ENCODE measurements at regions not wholly inside any gene's neighbourhood (a gene's known extent, or its start where the extent isn't known, plus 50 kb on each side); places are given as distances from the start of the nearest gene placed in this dataset.
"Not testable (repeated sequence)": the region's sequence is repeated elsewhere in the genome, so short reads cannot be mapped to it uniquely, and the experiment has no call there.

- Mint-ChIP-seq H3K4me3 (no peak overlapping the region), H3K4me1 (peaks cover 11 to 12% of the 10 kb centered on the region in 2 experiments), H3K36me3 (ENCODE audit: insufficient read depth in 1 of 3, low read depth in 3 of 3) (peaks cover 4 to 18% (median 9%) of the 10 kb centered on the region in 3 experiments; a peak in 6 of 7 replicates), H3K9me3 (peaks cover 24 to 30% of the 10 kb centered on the region in 2 experiments), H3K27me3 (ENCODE audit: low read depth) (peaks cover 3% of the 10 kb centered on the region), H3K27ac (no peak overlapping the region)
- H3K23me2 ChIP-seq (ENCODE audit: insufficient read length, low read depth, low read length, poor library complexity, severe bottlenecking): no peaks in the 10 kb centered on the region
- no peak overlapping the region for H3K56ac ChIP-seq (ENCODE audit: insufficient read length, low read depth, low read length)
- no peak overlapping the region for H3T11ph ChIP-seq (ENCODE audit: low read length)
- no peak overlapping the region for H2AFZ ChIP-seq (ENCODE audit: low read length)
- no peak overlapping the region for H4K5ac ChIP-seq (ENCODE audit: insufficient read length, low read depth, low read length)
- no peak overlapping the region for H2AK5ac ChIP-seq (ENCODE audit: insufficient read length, low read length)
- H3K79me1 ChIP-seq (ENCODE audit: insufficient read depth, low read depth, low read length, poor library complexity, severe bottlenecking): no peaks in the 10 kb centered on the region
- H4K20me1 ChIP-seq (ENCODE audit: control insufficient read depth, insufficient read depth, insufficient read length): no peaks in the 10 kb centered on the region
- no peaks in the 10 kb centered on the region for H3K79me2 ChIP-seq (ENCODE audit: insufficient read depth, low read length)
- DNase-seq: peak; percentile 73
- H3K18ac ChIP-seq (ENCODE audit: insufficient read length, low read depth, low read length): no peak overlapping the region
- no peak overlapping the region for H3K14ac ChIP-seq (ENCODE audit: insufficient read depth, low read length)
- H2BK12ac ChIP-seq (ENCODE audit: insufficient read length, low read depth, low read length): no peak overlapping the region
- H3K9ac ChIP-seq (ENCODE audit: extremely low read depth, insufficient read length, low read length): no peak overlapping the region
- H3K23ac ChIP-seq (ENCODE audit: insufficient read length, low read depth, low read length): no peak overlapping the region
- no peak overlapping the region for H2BK120ac ChIP-seq (ENCODE audit: low read depth, low read length, poor library complexity, severe bottlenecking)
- no peak overlapping the region for H2BK15ac ChIP-seq (ENCODE audit: low read depth, low read length)
- no peak overlapping the region for H4K91ac ChIP-seq (ENCODE audit: insufficient read length, low read depth, low read length)
- no peak overlapping the region for H3K4me2 ChIP-seq (ENCODE audit: insufficient read depth, insufficient read length, low read length)
- no peaks in the 10 kb centered on the region for H3K4me1 ChIP-seq (ENCODE audit: insufficient read depth, low read length)
- no peak overlapping the region for H3K27ac ChIP-seq (ENCODE audit: insufficient read length, low read depth, low read length)
- H4K8ac ChIP-seq (replicated peaks; ENCODE audit: insufficient read length, low read depth, low read length): no peak overlapping the region
- no CpG with 5 or more reads among the region's 68 CpGs for WGBS (ENCODE audit: extremely low coverage, insufficient read length, low lambda C conversion rate)
- no peak for TF ChIP-seq CTCF (conservative IDR thresholded peaks at IDR 0.05)
- no peak overlapping the region for H3K4ac ChIP-seq (ENCODE audit: low read depth, low read length)
- no peak overlapping the region for H2BK20ac ChIP-seq (ENCODE audit: low read depth, low read length, poor library complexity, severe bottlenecking)
- H2BK5ac ChIP-seq (ENCODE audit: insufficient read length, low read length): no peak overlapping the region
- no peaks in the 10 kb centered on the region for H3K27me3 ChIP-seq (ENCODE audit: insufficient read depth, low read length)
- H3K9me3 ChIP-seq (ENCODE audit: control insufficient read depth, low read depth, low read length): no peaks in the 10 kb centered on the region
Measured at GRCh38 chr12:125861299-125862281, 796.4 kb downstream of the AACS start.

GRCh38 chr12:125865236-125865635, 800.0 kb downstream of the AACS start:
- H3K9me3 Mint-ChIP-seq: peaks cover 27 to 38% of the 10 kb centered on the region in 2 experiments
- not testable (repeated sequence) for H3K4me2 ChIP-seq (ENCODE audit: insufficient read depth, insufficient read length, low read length); H3K27ac Mint-ChIP-seq

More at GRCh38 chr12:125865236-125865635, 800.0 kb downstream of the AACS start:
- H3K4me1 Mint-ChIP-seq; H4K8ac ChIP-seq (replicated peaks; ENCODE audit: insufficient read length, low read depth, low read length); H2BK20ac ChIP-seq (ENCODE audit: low read depth, low read length, poor library complexity, severe bottlenecking); DNase-seq; H2BK12ac ChIP-seq (ENCODE audit: insufficient read length, low read depth, low read length); H2BK5ac ChIP-seq (ENCODE audit: insufficient read length, low read length); H2AK5ac ChIP-seq (ENCODE audit: insufficient read length, low read length); H3K14ac ChIP-seq (ENCODE audit: insufficient read depth, low read length); H3T11ph ChIP-seq (ENCODE audit: low read length); H3K9ac ChIP-seq (ENCODE audit: extremely low read depth, insufficient read length, low read length); H2BK15ac ChIP-seq (ENCODE audit: low read depth, low read length); H3K4me1 ChIP-seq (ENCODE audit: insufficient read depth, low read length); H3K9me3 ChIP-seq (ENCODE audit: control insufficient read depth, low read depth, low read length); H3K23ac ChIP-seq (ENCODE audit: insufficient read length, low read depth, low read length); H3K79me2 ChIP-seq (ENCODE audit: insufficient read depth, low read length); H2AFZ ChIP-seq (ENCODE audit: low read length); H3K56ac ChIP-seq (ENCODE audit: insufficient read length, low read depth, low read length); H3K23me2 ChIP-seq (ENCODE audit: insufficient read length, low read depth, low read length, poor library complexity, severe bottlenecking); H3K27me3 Mint-ChIP-seq (ENCODE audit: low read depth); H3K27me3 ChIP-seq (ENCODE audit: insufficient read depth, low read length); H3K79me1 ChIP-seq (ENCODE audit: insufficient read depth, low read depth, low read length, poor library complexity, severe bottlenecking); H4K91ac ChIP-seq (ENCODE audit: insufficient read length, low read depth, low read length); H3K27ac ChIP-seq (ENCODE audit: insufficient read length, low read depth, low read length); H4K20me1 ChIP-seq (ENCODE audit: control insufficient read depth, insufficient read depth, insufficient read length); H3K18ac ChIP-seq (ENCODE audit: insufficient read length, low read depth, low read length); H3K4me3 Mint-ChIP-seq; H3K4ac ChIP-seq (ENCODE audit: low read depth, low read length); H2BK120ac ChIP-seq (ENCODE audit: low read depth, low read length, poor library complexity, severe bottlenecking); H4K5ac ChIP-seq (ENCODE audit: insufficient read length, low read depth, low read length): not testable (repeated sequence)
- peaks cover 4 to 18% (median 9%) of the 10 kb centered on the region in 3 experiments; a peak in 6 of 7 replicates for H3K36me3 Mint-ChIP-seq (ENCODE audit: insufficient read depth in 1 of 3, low read depth in 3 of 3)
- no CpG with 5 or more reads among the region's 6 CpGs for WGBS (ENCODE audit: extremely low coverage, insufficient read length, low lambda C conversion rate)

All from H9 (cell line).